ENCODE measurements at regions not wholly inside any gene's neighbourhood (a gene's known extent, or its start where the extent isn't known, plus 50 kb on each side); places are given as distances from the start of the nearest gene placed in this dataset.

DNA sequence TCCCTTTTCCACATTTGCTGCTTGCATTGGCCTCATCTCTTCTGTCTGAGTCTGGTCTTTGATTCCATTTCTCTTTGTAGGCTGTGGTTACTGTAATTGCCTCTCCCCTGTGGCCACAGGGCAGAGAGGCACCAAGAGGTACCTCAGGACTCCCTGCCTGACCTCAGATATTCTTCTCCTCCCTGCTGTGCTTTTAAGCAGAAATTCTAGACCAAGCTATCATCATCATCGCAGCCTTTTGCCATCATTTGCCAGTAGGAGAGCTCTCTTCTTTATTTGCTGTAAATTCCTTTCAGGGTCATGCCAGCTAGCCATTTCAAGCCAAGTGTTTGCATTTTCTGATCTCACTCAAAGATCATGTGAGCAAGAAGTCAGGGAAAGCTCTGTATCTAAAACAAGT lies 369.6 kb downstream of the ICE1 start:
- no peaks in the 10 kb centered on the region for H3K4me1 ChIP-seq (ENCODE audit: control insufficient read depth, low read depth, low read length)
- no peak overlapping the region for H3K27ac ChIP-seq (ENCODE audit: low read length)
- H3K4me3 ChIP-seq (ENCODE audit: low read length) = no peak overlapping the region
- no peaks in the 10 kb centered on the region for H3K36me3 ChIP-seq (ENCODE audit: control insufficient read depth, low read depth, low read length)
- H3K9ac ChIP-seq (ENCODE audit: low read length) = no peak overlapping the region
- no peaks in the 10 kb centered on the region for H3K9me3 ChIP-seq (ENCODE audit: control insufficient read depth, low read depth, low read length)
- no peaks in the 10 kb centered on the region for H3K27me3 ChIP-seq (ENCODE audit: control insufficient read depth, insufficient read depth, low read length)

DNA sequence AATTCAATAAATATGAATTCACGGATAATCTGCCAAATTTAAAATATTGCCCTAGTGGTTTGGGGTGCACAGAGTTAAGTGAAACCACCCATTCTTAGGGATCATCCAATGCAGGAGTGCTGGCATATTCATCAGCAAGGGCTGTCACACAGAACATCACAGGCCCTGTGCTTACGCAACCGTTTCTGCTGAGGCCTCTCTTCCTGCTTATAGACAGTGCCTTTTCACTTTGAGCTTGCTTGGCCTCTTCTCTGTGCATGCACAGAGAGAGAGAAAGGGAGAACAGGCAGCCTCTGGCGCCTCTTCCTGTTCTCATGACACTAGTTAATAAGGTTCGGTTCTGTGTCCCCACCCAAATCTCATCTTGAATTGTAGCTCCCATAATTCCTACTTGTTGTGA lies 366.3 kb downstream of the ICE1 start:
- Histone ChIP-seq H3K9ac (ENCODE audit: low read length) (no peak overlapping the region), H3K4me1 (ENCODE audit: control insufficient read depth, low read depth, low read length) (peaks cover 6% of the 10 kb centered on the region), H3K27ac (ENCODE audit: low read length) (no peak overlapping the region), H3K36me3 (ENCODE audit: control insufficient read depth, low read depth, low read length) (no peaks in the 10 kb centered on the region), H3K4me3 (ENCODE audit: low read length) (no peak overlapping the region), H3K27me3 (ENCODE audit: control insufficient read depth, insufficient read depth, low read length) (no peaks in the 10 kb centered on the region), H3K9me3 (ENCODE audit: control insufficient read depth, low read depth, low read length) (no peaks in the 10 kb centered on the region)

DNA sequence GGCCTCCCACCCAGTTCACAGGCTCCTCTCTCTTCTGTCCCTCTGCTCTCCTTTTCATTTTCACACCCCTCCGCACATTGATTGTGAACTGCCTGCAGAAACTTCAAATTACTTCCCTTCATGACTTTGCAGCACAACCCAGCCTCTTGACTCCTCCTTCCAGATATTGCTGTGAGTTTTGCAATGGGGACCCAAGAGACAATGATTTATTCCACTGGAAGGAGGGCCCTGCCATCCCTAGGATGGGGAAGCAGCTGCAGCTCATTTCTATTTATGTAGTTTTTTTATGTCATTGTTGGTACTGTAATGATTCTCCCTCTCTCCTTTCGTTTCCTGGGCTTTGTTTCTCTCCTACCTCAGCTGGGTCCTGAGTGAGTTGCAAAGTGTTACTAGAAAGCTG lies 364.9 kb downstream of the ICE1 start:
- H3K27me3 ChIP-seq (ENCODE audit: control insufficient read depth, insufficient read depth, low read length) = no peaks in the 10 kb centered on the region
- no peak overlapping the region for H3K27ac ChIP-seq (ENCODE audit: low read length)
- H3K9me3 ChIP-seq (ENCODE audit: control insufficient read depth, low read depth, low read length) = no peaks in the 10 kb centered on the region
- H3K9ac ChIP-seq (ENCODE audit: low read length) = no peak overlapping the region
- no peak overlapping the region for H3K4me3 ChIP-seq (ENCODE audit: low read length)
- H3K36me3 ChIP-seq (ENCODE audit: control insufficient read depth, low read depth, low read length) = no peaks in the 10 kb centered on the region
- H3K4me1 ChIP-seq (ENCODE audit: control insufficient read depth, low read depth, low read length) = peaks cover 9% of the 10 kb centered on the region

DNA sequence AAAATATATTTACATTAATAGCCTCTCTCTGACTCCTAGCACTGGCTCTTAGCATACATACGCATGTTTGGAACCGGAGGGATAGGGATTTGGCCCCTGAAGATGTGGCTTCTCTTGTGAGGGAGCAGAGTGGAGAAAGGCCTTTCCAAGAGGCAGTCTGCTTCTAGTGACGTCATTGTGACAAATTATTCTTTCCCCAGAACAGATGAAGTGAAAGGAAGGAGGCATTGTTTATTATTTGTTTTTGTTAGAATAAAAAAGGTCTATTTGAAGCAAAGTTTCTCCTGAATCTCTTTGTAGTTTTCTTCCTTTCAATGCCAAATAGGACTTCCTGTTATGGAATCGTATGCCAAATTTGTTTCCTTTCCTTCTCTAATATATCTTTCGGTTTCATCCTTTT lies 361.6 kb downstream of the ICE1 start:
- H3K27me3 ChIP-seq (ENCODE audit: control insufficient read depth, insufficient read depth, low read length) = no peaks in the 10 kb centered on the region
- H3K9ac ChIP-seq (ENCODE audit: low read length) = no peak overlapping the region
- H3K9me3 ChIP-seq (ENCODE audit: control insufficient read depth, low read depth, low read length) = no peaks in the 10 kb centered on the region
- no peak overlapping the region for H3K27ac ChIP-seq (ENCODE audit: low read length)
- H3K4me1 ChIP-seq (ENCODE audit: control insufficient read depth, low read depth, low read length) = peaks cover 11% of the 10 kb centered on the region
- no peak overlapping the region for H3K4me3 ChIP-seq (ENCODE audit: low read length)
- H3K36me3 ChIP-seq (ENCODE audit: control insufficient read depth, low read depth, low read length) = no peaks in the 10 kb centered on the region

DNA sequence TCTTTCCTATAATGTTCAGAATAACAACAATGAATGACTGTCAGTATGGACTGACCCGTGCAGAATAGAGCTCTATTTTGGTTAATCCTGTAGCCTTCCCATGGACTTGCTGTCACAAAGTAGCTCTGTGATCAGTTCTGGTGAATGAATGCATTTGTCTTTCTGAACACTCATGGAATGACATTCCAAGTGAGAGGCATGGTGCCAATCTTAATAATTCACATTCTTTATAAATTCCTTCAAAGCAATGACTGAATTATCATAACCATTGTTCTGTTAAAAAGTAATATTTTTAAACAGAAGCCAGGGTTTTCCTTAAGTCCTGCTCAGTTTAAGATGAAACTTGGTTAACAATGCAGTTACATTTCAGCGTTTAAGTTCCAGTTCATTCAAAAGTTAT lies 360.5 kb downstream of the ICE1 start:
- Histone ChIP-seq H3K27me3 (ENCODE audit: control insufficient read depth, insufficient read depth, low read length) (no peaks in the 10 kb centered on the region), H3K9ac (ENCODE audit: low read length) (no peak overlapping the region), H3K4me3 (ENCODE audit: low read length) (no peak overlapping the region), H3K4me1 (ENCODE audit: control insufficient read depth, low read depth, low read length) (peaks cover 11% of the 10 kb centered on the region), H3K9me3 (ENCODE audit: control insufficient read depth, low read depth, low read length) (no peaks in the 10 kb centered on the region), H3K36me3 (ENCODE audit: control insufficient read depth, low read depth, low read length) (no peaks in the 10 kb centered on the region), H3K27ac (ENCODE audit: low read length) (no peak overlapping the region)

DNA sequence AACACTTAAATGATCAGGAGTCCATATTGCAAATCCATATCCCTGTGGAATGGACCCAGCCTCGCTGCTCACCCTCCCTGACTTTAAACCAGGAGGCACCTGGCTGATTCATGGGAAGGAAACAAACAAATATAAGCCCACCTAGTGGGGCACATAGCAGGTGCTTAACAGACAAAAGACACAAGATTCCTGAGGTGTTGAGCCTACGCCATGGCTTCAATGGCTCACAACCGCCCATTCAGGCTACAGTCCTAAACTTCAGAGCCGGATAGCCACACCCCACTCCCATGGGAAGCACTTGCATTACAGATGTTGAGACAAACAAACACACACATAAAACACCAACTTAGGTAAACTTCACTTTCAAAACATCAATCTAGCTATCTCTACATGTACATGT lies 359.9 kb downstream of the ICE1 start:
- H3K4me3 ChIP-seq (ENCODE audit: low read length) = no peak overlapping the region
- no peaks in the 10 kb centered on the region for H3K27me3 ChIP-seq (ENCODE audit: control insufficient read depth, insufficient read depth, low read length)
- H3K36me3 ChIP-seq (ENCODE audit: control insufficient read depth, low read depth, low read length) = no peaks in the 10 kb centered on the region
- peaks cover 11% of the 10 kb centered on the region for H3K4me1 ChIP-seq (ENCODE audit: control insufficient read depth, low read depth, low read length)
- no peaks in the 10 kb centered on the region for H3K9me3 ChIP-seq (ENCODE audit: control insufficient read depth, low read depth, low read length)
- no peak overlapping the region for H3K9ac ChIP-seq (ENCODE audit: low read length)
- no peak overlapping the region for H3K27ac ChIP-seq (ENCODE audit: low read length)

DNA sequence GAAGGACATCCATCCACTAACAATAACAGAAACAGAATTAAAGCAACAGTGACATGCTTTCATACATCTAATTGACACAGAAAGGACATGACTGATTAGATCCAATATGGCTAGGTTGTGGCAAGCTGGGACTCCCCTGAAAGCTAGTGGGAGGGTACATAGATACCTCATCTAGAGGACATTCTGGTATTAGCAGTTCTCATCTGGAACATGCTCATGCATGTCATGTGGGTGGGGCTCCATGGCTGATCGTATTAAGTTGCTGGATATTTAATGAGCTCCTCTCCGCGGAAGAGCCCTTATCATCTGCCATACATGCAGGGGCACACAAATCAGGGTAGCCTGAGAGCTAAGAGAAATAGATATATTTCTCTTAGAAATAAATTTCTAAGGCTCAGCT lies 358.9 kb downstream of the ICE1 start:
- H3K9me3 ChIP-seq (ENCODE audit: control insufficient read depth, low read depth, low read length) = no peaks in the 10 kb centered on the region
- peaks cover 11% of the 10 kb centered on the region for H3K4me1 ChIP-seq (ENCODE audit: control insufficient read depth, low read depth, low read length)
- H3K27ac ChIP-seq (ENCODE audit: low read length) = no peak overlapping the region
- no peaks in the 10 kb centered on the region for H3K27me3 ChIP-seq (ENCODE audit: control insufficient read depth, insufficient read depth, low read length)
- no peaks in the 10 kb centered on the region for H3K36me3 ChIP-seq (ENCODE audit: control insufficient read depth, low read depth, low read length)
- no peak overlapping the region for H3K9ac ChIP-seq (ENCODE audit: low read length)
- no peak overlapping the region for H3K4me3 ChIP-seq (ENCODE audit: low read length)

DNA sequence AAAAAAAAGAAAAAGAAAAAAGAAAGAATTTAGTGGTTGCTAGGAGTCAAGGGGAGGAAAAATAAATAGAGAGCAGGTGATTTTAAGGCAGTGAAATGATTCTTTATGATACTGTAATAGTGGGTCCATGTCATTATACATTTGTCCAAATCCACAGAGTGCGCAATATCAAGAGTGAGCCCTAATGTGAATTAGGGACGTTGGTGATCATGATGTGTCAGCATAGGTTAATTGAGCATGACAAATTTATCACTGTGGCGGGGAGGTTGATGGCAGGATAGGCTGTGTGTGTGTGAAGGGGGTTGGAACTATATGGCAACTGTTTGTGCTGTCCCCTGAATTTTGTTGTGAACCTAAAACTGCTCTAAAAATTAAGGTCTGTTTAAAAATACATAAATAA lies 357.8 kb downstream of the ICE1 start:
- H3K9ac ChIP-seq (ENCODE audit: low read length) = no peak overlapping the region
- H3K36me3 ChIP-seq (ENCODE audit: control insufficient read depth, low read depth, low read length) = no peaks in the 10 kb centered on the region
- H3K9me3 ChIP-seq (ENCODE audit: control insufficient read depth, low read depth, low read length) = no peaks in the 10 kb centered on the region
- H3K4me3 ChIP-seq (ENCODE audit: low read length) = no peak overlapping the region
- H3K27me3 ChIP-seq (ENCODE audit: control insufficient read depth, insufficient read depth, low read length) = no peaks in the 10 kb centered on the region
- H3K27ac ChIP-seq (ENCODE audit: low read length) = no peak overlapping the region
- peaks cover 11% of the 10 kb centered on the region for H3K4me1 ChIP-seq (ENCODE audit: control insufficient read depth, low read depth, low read length)

DNA sequence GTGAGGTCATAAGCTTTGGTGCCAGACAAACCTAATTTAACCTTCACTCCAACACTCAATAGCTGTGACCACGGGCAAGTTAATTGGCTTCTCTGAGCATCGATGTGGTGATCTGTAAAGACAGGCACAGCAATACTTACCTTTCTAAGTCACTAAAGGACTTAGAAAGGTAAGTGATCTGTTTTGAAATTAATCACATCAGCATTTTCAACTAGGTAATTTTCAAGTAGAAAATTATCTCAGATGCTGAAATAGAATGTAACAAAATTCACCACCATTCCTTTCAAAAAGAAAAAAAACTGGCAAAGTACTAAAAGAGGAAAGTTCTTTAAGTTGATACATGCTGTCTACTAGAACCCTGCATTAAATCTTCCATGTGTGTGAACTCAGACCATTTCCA lies 354.5 kb downstream of the ICE1 start:
- no peak overlapping the region for H3K9ac ChIP-seq (ENCODE audit: low read length)
- H3K4me3 ChIP-seq (ENCODE audit: low read length) = no peak overlapping the region
- H3K36me3 ChIP-seq (ENCODE audit: control insufficient read depth, low read depth, low read length) = no peaks in the 10 kb centered on the region
- no peaks in the 10 kb centered on the region for H3K27me3 ChIP-seq (ENCODE audit: control insufficient read depth, insufficient read depth, low read length)
- no peaks in the 10 kb centered on the region for H3K9me3 ChIP-seq (ENCODE audit: control insufficient read depth, low read depth, low read length)
- H3K4me1 ChIP-seq (ENCODE audit: control insufficient read depth, low read depth, low read length) = no peaks in the 10 kb centered on the region
- H3K27ac ChIP-seq (ENCODE audit: low read length) = no peak overlapping the region

DNA sequence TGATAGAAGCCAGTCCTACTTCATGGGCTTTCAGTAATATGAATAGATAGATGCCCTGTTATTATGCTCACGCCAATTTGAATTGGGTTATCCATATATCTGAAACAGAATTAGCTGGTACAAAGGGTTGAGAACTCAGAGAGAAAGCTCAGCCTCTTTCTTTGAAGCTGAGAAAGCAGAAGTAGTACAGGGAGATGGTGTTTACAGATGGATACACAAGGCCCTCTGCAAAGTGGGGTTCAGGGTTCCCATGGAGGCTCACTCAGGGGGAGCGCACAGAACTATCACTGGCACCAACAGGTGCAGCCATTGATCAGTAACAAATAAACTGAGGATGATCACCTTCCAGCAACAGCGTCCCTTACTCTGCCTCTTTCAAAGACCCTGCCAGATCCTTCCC lies 349.7 kb downstream of the ICE1 start:
- no peaks in the 10 kb centered on the region for H3K9me3 ChIP-seq (ENCODE audit: control insufficient read depth, low read depth, low read length)
- H3K27ac ChIP-seq (ENCODE audit: low read length) = no peak overlapping the region
- H3K9ac ChIP-seq (ENCODE audit: low read length) = no peak overlapping the region
- no peaks in the 10 kb centered on the region for H3K4me1 ChIP-seq (ENCODE audit: control insufficient read depth, low read depth, low read length)
- H3K4me3 ChIP-seq (ENCODE audit: low read length) = no peak overlapping the region
- H3K27me3 ChIP-seq (ENCODE audit: control insufficient read depth, insufficient read depth, low read length) = no peaks in the 10 kb centered on the region
- H3K36me3 ChIP-seq (ENCODE audit: control insufficient read depth, low read depth, low read length) = no peaks in the 10 kb centered on the region

DNA sequence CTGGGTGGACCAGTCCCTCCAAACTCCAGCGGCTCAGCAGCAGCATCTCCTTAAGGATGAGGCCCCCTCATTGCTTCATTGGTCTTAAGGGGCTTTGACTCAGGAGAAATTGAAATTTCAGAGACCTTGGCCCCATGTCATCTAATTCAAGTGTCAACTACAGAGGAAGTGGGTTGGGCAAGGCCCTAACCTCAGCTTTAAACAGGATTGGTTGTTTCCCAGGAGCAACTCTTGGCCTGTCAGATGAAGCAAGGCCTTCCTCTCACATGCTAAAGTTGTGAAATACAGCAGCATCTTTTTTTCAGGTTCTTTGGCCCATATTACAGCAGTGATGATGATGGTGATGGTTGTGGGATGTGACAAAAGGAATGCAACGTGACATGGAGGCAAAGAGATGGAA lies 348.3 kb downstream of the ICE1 start:
- Histone ChIP-seq H3K4me3 (ENCODE audit: low read length) (no peak overlapping the region), H3K9ac (ENCODE audit: low read length) (no peak overlapping the region), H3K27ac (ENCODE audit: low read length) (no peak overlapping the region), H3K4me1 (ENCODE audit: control insufficient read depth, low read depth, low read length) (no peaks in the 10 kb centered on the region), H3K27me3 (ENCODE audit: control insufficient read depth, insufficient read depth, low read length) (no peaks in the 10 kb centered on the region), H3K9me3 (ENCODE audit: control insufficient read depth, low read depth, low read length) (no peaks in the 10 kb centered on the region), H3K36me3 (ENCODE audit: control insufficient read depth, low read depth, low read length) (no peaks in the 10 kb centered on the region)

DNA sequence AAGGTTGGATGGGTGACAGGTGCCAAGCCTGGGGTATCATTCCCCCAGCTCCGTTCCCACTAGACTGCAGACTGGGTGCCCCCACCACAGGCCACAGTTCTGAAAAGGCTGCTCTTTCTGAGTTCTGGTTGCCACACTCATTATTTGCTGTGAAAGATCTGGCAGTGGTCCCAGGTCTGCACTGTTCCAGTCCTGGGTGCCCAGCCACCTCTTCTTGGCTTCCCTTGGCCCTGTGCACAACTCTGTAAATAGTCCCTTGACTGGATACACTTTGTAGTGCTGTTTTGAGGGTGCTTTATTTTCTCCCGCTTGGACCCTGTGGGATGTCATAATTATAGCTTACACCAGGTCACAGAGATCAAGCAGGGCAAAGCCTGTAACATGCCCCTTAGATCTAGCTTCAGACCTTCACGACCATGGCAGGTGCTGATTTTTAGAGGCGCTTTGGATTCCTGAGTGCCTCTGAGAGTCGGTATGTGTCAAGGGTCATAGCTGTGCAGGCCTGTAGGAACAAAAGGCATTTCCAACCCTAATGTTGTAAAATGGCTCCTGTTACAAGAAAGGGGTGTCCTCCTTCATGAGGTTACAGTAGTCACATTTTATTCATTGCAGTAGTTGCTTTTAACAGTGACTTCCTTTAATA lies 344.9 kb downstream of the ICE1 start:
- H3K9me3 ChIP-seq (ENCODE audit: control insufficient read depth, low read depth, low read length) = no peaks in the 10 kb centered on the region
- no peak overlapping the region for H3K9ac ChIP-seq (ENCODE audit: low read length)
- H3K4me3 ChIP-seq (ENCODE audit: low read length) = no peak overlapping the region
- H3K36me3 ChIP-seq (ENCODE audit: control insufficient read depth, low read depth, low read length) = no peaks in the 10 kb centered on the region
- no peak overlapping the region for H3K27ac ChIP-seq (ENCODE audit: low read length)
- no peaks in the 10 kb centered on the region for H3K4me1 ChIP-seq (ENCODE audit: control insufficient read depth, low read depth, low read length)
- H3K27me3 ChIP-seq (ENCODE audit: control insufficient read depth, insufficient read depth, low read length) = no peaks in the 10 kb centered on the region
